Epithelial cell of proximal tubule (primary cell): ENCODE measurements at regions not wholly inside any gene's neighbourhood (a gene's known extent, or its start where the extent isn't known, plus 50 kb on each side); places are given as distances from the start of the nearest gene placed in this dataset.

ENCODE experiments used
- DNase-seq: peaks from one replicate; pipeline ENCODE4 v3.0.0-alpha.2; 2011; ENCODE audit warnings: low read depth
- H3K4me3 ChIP-seq: 2 replicates; pipeline ENCODE4 v1.5.1; 2011; ENCODE audit warnings: low read depth, mild to moderate bottlenecking, low read length
- CTCF ChIP-seq: conservative IDR thresholded peaks from 2 replicates; pipeline ENCODE4 v1.5.1; 2012; ENCODE audit warnings: low read depth, mild to moderate bottlenecking, low read length

- DNase-seq: no peak
- H3K4me3 ChIP-seq: no peak overlapping the region
- TF ChIP-seq CTCF: no peak
Measured at GRCh38 chr10:121183236-121183635, 332.1 kb downstream of the WDR11 start.

- no peak for DNase-seq
- no peak for TF ChIP-seq CTCF
- no peak overlapping the region for H3K4me3 ChIP-seq
Measured at GRCh38 chr10:121183707-121184106, 332.5 kb downstream of the WDR11 start.

GRCh38 chr10:121185816-121186455 is 334.8 kb downstream of the WDR11 start:
- TF ChIP-seq CTCF: no peak
- no peak for DNase-seq

GRCh38 chr10:121187391-121187790 is 336.2 kb downstream of the WDR11 start:
- no peak overlapping the region for H3K4me3 ChIP-seq
- no peak for DNase-seq
- peak; percentile 29 for TF ChIP-seq CTCF

More at GRCh38 chr10:121185816-121186455, 334.8 kb downstream of the WDR11 start:
- no peak overlapping the region for H3K4me3 ChIP-seq

- TF ChIP-seq CTCF: no peak
- DNase-seq: no peak
Measured at GRCh38 chr10:121188005-121188404, 336.8 kb downstream of the WDR11 start.

GRCh38 chr10:121189066-121189465 is 337.9 kb downstream of the WDR11 start:
- DNase-seq: no peak
- no peak overlapping the region for H3K4me3 ChIP-seq
- TF ChIP-seq CTCF: no peak

More at GRCh38 chr10:121188005-121188404, 336.8 kb downstream of the WDR11 start:
- H3K4me3 ChIP-seq: no peak overlapping the region
